ENCODE measurements at regions not wholly inside any gene's neighbourhood (a gene's known extent, or its start where the extent isn't known, plus 50 kb on each side); places are given as distances from the start of the nearest gene placed in this dataset.
"Not testable (repeated sequence)": the region's sequence is repeated elsewhere in the genome, so short reads cannot be mapped to it uniquely, and the experiment has no call there.

GRCh38 chr5:112534067-112534583, 115.0 kb upstream of the EPB41L4A start:
- no peak for DNase-seq

- no peak for DNase-seq
Measured at GRCh38 chr5:112534611-112535255, 115.7 kb upstream of the EPB41L4A start.

GRCh38 chr5:112535356-112535755, 116.3 kb upstream of the EPB41L4A start:
- no peak for DNase-seq

GRCh38 chr5:112544558-112544957, 125.5 kb upstream of the EPB41L4A start:
- DNase-seq = not testable (repeated sequence)

GRCh38 chr5:112546946-112547592, 128.0 kb upstream of the EPB41L4A start:
- no peak for DNase-seq

- no peak for DNase-seq
Measured at GRCh38 chr5:112548246-112548881, 129.3 kb upstream of the EPB41L4A start.

GRCh38 chr5:112549127-112549526, 130.1 kb upstream of the EPB41L4A start:
- DNase-seq = no peak

GRCh38 chr5:112549605-112550166, 130.6 kb upstream of the EPB41L4A start:
- no peak for DNase-seq

GRCh38 chr5:112551419-112552032, 132.4 kb upstream of the EPB41L4A start:
- DNase-seq = peak; percentile 68

- DNase-seq = no peak
Measured at GRCh38 chr5:112552216-112552615, 133.1 kb upstream of the EPB41L4A start.

- no peak for DNase-seq
Measured at GRCh38 chr5:112552791-112553190, 133.7 kb upstream of the EPB41L4A start.

- no peak for DNase-seq
Measured at GRCh38 chr5:112554101-112554977, 135.3 kb upstream of the EPB41L4A start.

GRCh38 chr5:112555197-112555596, 136.1 kb upstream of the EPB41L4A start:
- DNase-seq = no peak

- DNase-seq = no peak
Measured at GRCh38 chr5:112555691-112556090, 136.6 kb upstream of the EPB41L4A start.

GRCh38 chr5:112559501-112559900, 140.4 kb upstream of the EPB41L4A start:
- not testable (repeated sequence) for DNase-seq

- DNase-seq = no peak
Measured at GRCh38 chr5:112560371-112560770, 141.3 kb upstream of the EPB41L4A start.

- DNase-seq = no peak
Measured at GRCh38 chr5:112563169-112563826, 144.2 kb upstream of the EPB41L4A start.

- DNase-seq = no peak
Measured at GRCh38 chr5:112566251-112566650, 147.2 kb upstream of the EPB41L4A start.

- DNase-seq = no peak
Measured at GRCh38 chr5:112569596-112569995, 150.5 kb upstream of the EPB41L4A start.

GRCh38 chr5:112570708-112571444, 151.8 kb upstream of the EPB41L4A start:
- no peak for DNase-seq

- DNase-seq = no peak
Measured at GRCh38 chr5:112573441-112573840, 154.4 kb upstream of the EPB41L4A start.

Data from CD4-positive, alpha-beta T cell treated with Interleukin-12 subunit alpha and Interleukin-12 subunit beta, for 1 hour (primary cell).